ENCODE measurements at regions not wholly inside any gene's neighbourhood (a gene's known extent, or its start where the extent isn't known, plus 50 kb on each side); places are given as distances from the start of the nearest gene placed in this dataset.
A peak's percentile ranks its signal among the peaks of the same experiment; 100 is the strongest.

GRCh38 chr6:138692058-138692977 is 81.3 kb upstream of the CCDC28A start:
- peak in 1 of 2 donors; percentile 43 for DNase-seq (ENCODE audit: low read depth in 2 of 2)

- DNase-seq (ENCODE audit: low read depth in 2 of 2) = peak in 1 of 2 donors; percentile 15
Measured at GRCh38 chr6:138692978-138693909, 80.3 kb upstream of the CCDC28A start.

- DNase-seq (ENCODE audit: low read depth in 2 of 2) = no peak
Measured at GRCh38 chr6:138695193-138695592, 78.4 kb upstream of the CCDC28A start.

- no peak for DNase-seq (ENCODE audit: low read depth in 2 of 2)
Measured at GRCh38 chr6:138714493-138714892, 59.1 kb upstream of the CCDC28A start.

- no peak for DNase-seq (ENCODE audit: low read depth in 2 of 2)
Measured at GRCh38 chr6:138716013-138716412, 57.6 kb upstream of the CCDC28A start.

GRCh38 chr6:138716971-138717665 is 56.5 kb upstream of the CCDC28A start:
- no peak for DNase-seq (ENCODE audit: low read depth in 2 of 2)

GRCh38 chr6:138719011-138719635 is 54.4 kb upstream of the CCDC28A start:
- DNase-seq (ENCODE audit: low read depth in 2 of 2) = no peak

- no peak for DNase-seq (ENCODE audit: low read depth in 2 of 2)
Measured at GRCh38 chr6:138719744-138720143, 53.8 kb upstream of the CCDC28A start.

GRCh38 chr6:138722425-138723371 is 50.9 kb upstream of the CCDC28A start:
- DNase-seq (ENCODE audit: low read depth in 2 of 2) = no peak

Data from stimulated activated CD8-positive, alpha-beta memory T cell treated with anti-CD3 and anti-CD28 coated beads, Interleukin-7, amount 100 ng/mL, for 4 hours (primary cell).